GM12878 (cell line): ENCODE measurements at regions not wholly inside any gene's neighbourhood (a gene's known extent, or its start where the extent isn't known, plus 50 kb on each side); places are given as distances from the start of the nearest gene placed in this dataset.

ENCODE experiments used
- ATAC-seq: fragments of 200-7000 bp; cut with Tn5 transposase; 3 replicates; pipeline ENCODE4 v1.9.1; 2020; ENCODE audit warnings: mild to moderate bottlenecking, moderate library complexity
- BruUV-seq: library from RNA; stranded (reverse); fragments of 400-500 nt; replicated peaks from 2 replicates; lab custom pipeline; 2021; lab: Mats Ljungman, UMichigan
- CTCF ChIA-PET: fragments of 300-600 bp; sonication (Branson Sonifier 250); formaldehyde crosslinking; extraction: SDS; loops from one replicate; lab custom pipeline; 2021; ENCODE audit warnings: inconsistent platforms; lab: Yijun Ruan, JAX
- POLR2A ChIA-PET: fragments of 350-600 bp; formaldehyde crosslinking; extraction: SDS; loops from one replicate; lab custom pipeline; 2021; ENCODE audit warnings: inconsistent platforms; lab: Charles Lee
- RAD21 ChIA-PET: fragments of 300-600 bp; sonication (Branson Sonifier 250); formaldehyde crosslinking; loops from one replicate; lab custom pipeline; 2023; ENCODE audit warnings: antibody characterized with exemption; ENCODE audit not compliant: unreplicated experiment; lab: Charles Lee
- SMC1A ChIA-PET: fragments of 300-600 bp; sonication (Branson Sonifier 250); formaldehyde crosslinking; loops from one replicate; lab custom pipeline; 2023; ENCODE audit not compliant: unreplicated experiment, uncharacterized antibody; lab: Charles Lee
- DNase-seq: peaks from one replicate; pipeline ENCODE4 v3.0.0-alpha.2; 2011; ENCODE audit warnings: low read depth, low spot score
- FAIRE-seq: peaks from 3 replicates; lab custom pipeline; 2011; peaks lifted over from hg19 to GRCh38; lab: Jason Lieb, UNC
- H2AFZ ChIP-seq: 2 replicates; pipeline ENCODE4 v1.6.0; 2011; ENCODE audit warnings: low read depth, low read length, control low read depth; ENCODE audit not compliant: control insufficient read depth
- H3K27ac ChIP-seq: 2 replicates; pipeline ENCODE4 v1.5.1; 2011; ENCODE audit warnings: control low read depth; ENCODE audit not compliant: control insufficient read depth, insufficient read depth
- H3K27me3 ChIP-seq, 2 experiments: replicated peaks in 1 of 2; 2 replicates each; pipeline versions ENCODE4 v1.6.0 to v1.6.1; 2011; ENCODE audit warnings: low read length in 1 of 2; ENCODE audit not compliant: control insufficient read depth in 2 of 2, insufficient read depth in 2 of 2
- H3K36me3 ChIP-seq, 2 experiments: 2 replicates each; pipeline ENCODE4 v1.5.1; 2011; ENCODE audit warnings: low read length in 1 of 2; ENCODE audit not compliant: control insufficient read depth in 2 of 2, insufficient read depth in 2 of 2
- H3K4me1 ChIP-seq: 2 replicates; pipeline ENCODE4 v1.6.1; 2011; ENCODE audit warnings: mild to moderate bottlenecking, low read length, moderate library complexity, mixed read lengths; ENCODE audit not compliant: control insufficient read depth, insufficient read depth
- H3K4me2 ChIP-seq: 2 replicates; pipeline ENCODE4 v1.6.0; 2011; ENCODE audit warnings: control low read depth; ENCODE audit not compliant: control insufficient read depth, insufficient read depth
- H3K4me3 ChIP-seq: fragments of 200-600 bp; sonication (generic); 2 replicates; pipeline ENCODE4 v1.5.1; 2016
- H3K79me2 ChIP-seq: 2 replicates; pipeline ENCODE4 v1.6.0; 2011; ENCODE audit warnings: low read length; ENCODE audit not compliant: control insufficient read depth, insufficient read depth
- H3K9ac ChIP-seq: 2 replicates; pipeline ENCODE4 v1.8.0; 2011; ENCODE audit warnings: low read length, control low read depth, mixed read lengths; ENCODE audit not compliant: control insufficient read depth, insufficient read depth
- H3K9me3 ChIP-seq: replicated peaks from 3 replicates; pipeline ENCODE4 v1.5.1; 2011; ENCODE audit warnings: mild to moderate bottlenecking, low read length; ENCODE audit not compliant: control insufficient read depth, insufficient read depth
- H4K20me1 ChIP-seq: 2 replicates; pipeline ENCODE4 v1.6.0; 2011; ENCODE audit not compliant: control insufficient read depth, insufficient read depth
- GATAD2B ChIP-seq: fragments of 450-650 bp; conservative IDR thresholded peaks from 2 replicates; pipeline ENCODE4 v1.6.1; 2017; ENCODE audit warnings: low read depth, mild to moderate bottlenecking, moderate library complexity
- HDAC6 ChIP-seq: fragments of 200-600 bp; sonication (generic); IDR thresholded peaks from one replicate; pipeline ENCODE4 v1.8.0; 2017; ENCODE audit warnings: antibody characterized with exemption; ENCODE audit not compliant: unreplicated experiment
- HDGF ChIP-seq: fragments of 450-650 bp; IDR thresholded peaks from 2 replicates; pipeline ENCODE4 v1.6.1; 2016; ENCODE audit warnings: antibody characterized with exemption
- PAX8 ChIP-seq: fragments of 450-650 bp; IDR thresholded peaks from 2 replicates; pipeline ENCODE4 v1.6.1; 2017; ENCODE audit warnings: mild to moderate bottlenecking, moderate library complexity
- RBBP5 ChIP-seq: fragments of 200-600 bp; sonication (generic); conservative IDR thresholded peaks from 2 replicates; pipeline ENCODE4 v1.6.1; 2016
- RUNX3 ChIP-seq: IDR thresholded peaks from 2 replicates; pipeline ENCODE4 v1.6.1; 2012; ENCODE audit warnings: low read length, inconsistent platforms
- SMARCA5 ChIP-seq: fragments of 450-650 bp; IDR thresholded peaks from 2 replicates; pipeline ENCODE4 v1.6.1; 2017; ENCODE audit warnings: mild to moderate bottlenecking
- SP1 ChIP-seq: IDR thresholded peaks from one replicate; pipeline ENCODE4 v1.6.1; 2011; ENCODE audit warnings: low read depth, low read length
- ZNF217 ChIP-seq: fragments of 450-650 bp; IDR thresholded peaks from 2 replicates; pipeline ENCODE4 v1.6.1; 2017; ENCODE audit warnings: antibody characterized with exemption, mild to moderate bottlenecking
- ZNF384 ChIP-seq: IDR thresholded peaks from 2 replicates; pipeline ENCODE4 v1.6.1; 2012; ENCODE audit warnings: low read depth, mild to moderate bottlenecking, low read length, improper control_type of control experiment, borderline replicate concordance
- ZSCAN29 ChIP-seq: fragments of 450-650 bp; IDR thresholded peaks from 2 replicates; pipeline ENCODE4 v1.6.1; 2017; ENCODE audit warnings: mild to moderate bottlenecking, moderate library complexity
- in situ Hi-C: fragments of 300-500 bp; cut with MboI; formaldehyde crosslinking; loops from 9 replicates; pipeline ENCODE4 v1.14.3; 2018; ENCODE audit warnings: mixed read lengths
- intact Hi-C: fragments of 100-400 bp; cut with micrococcal nuclease; formaldehyde crosslinking; loops from one replicate; pipeline ENCODE4 v1.14.2; 2022; ENCODE audit not compliant: unreplicated experiment
- TF ChIP-seq, protein P1 (sequence below): IDR thresholded peaks from 2 replicates; pipeline ENCODE4 v1.6.1; 2011; ENCODE audit warnings: borderline replicate concordance, low read depth, mild to moderate bottlenecking, moderate library complexity, low read length; ENCODE audit not compliant: insufficient read depth, poor library complexity, severe bottlenecking

DNA sequence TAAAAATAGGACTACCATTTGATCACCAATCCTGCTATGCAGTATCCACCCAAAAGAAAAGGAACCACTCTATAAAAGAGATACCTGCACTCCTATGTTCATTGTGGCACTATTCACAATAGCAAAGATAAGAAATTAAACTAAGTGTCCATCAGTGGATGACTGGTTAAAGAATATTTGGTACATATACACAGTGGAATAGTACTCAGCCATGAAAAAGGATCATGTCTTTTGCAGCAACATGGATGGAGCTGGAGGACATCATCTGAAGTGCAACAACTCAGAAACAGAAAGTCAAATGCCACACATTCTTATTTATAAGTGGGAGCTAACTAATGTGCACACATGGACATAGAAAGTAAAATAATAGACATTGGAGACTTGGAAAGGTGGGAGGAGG is 116.4 kb downstream of the PFKFB3 start:
- H3K4me2 ChIP-seq = no peak overlapping the region
- no peaks in the 10 kb centered on the region for H3K36me3 ChIP-seq
- H3K79me2 ChIP-seq = no peaks in the 10 kb centered on the region
- no TSS peak for BruUV-seq
- ChIA-PET CTCF (interaction anchor here (1.1 kb wide), 1 partner anchor 187 kb away, joined by 3 read pairs; no protein-coding TSS in a partner anchor), POLR2A (interaction anchor here (1.6 kb wide), 1 partner anchor 22 kb away, joined by 7 read pairs; no protein-coding TSS in a partner anchor), RAD21 (interaction anchor here (0.6 to 1.7 kb wide), 3 partner anchors 18 to 134 kb away, joined by 5 to 7 read pairs (median 5); no protein-coding TSS in a partner anchor), SMC1A (interaction anchor here (0.6 to 2.3 kb wide), 6 partner anchors 10 to 88 kb away, joined by 3 to 10 read pairs (median 4); no protein-coding TSS in a partner anchor)
- intact Hi-C loops = no loop called here
- no peak for FAIRE-seq
- peaks cover 6% of the 10 kb centered on the region for H3K4me1 ChIP-seq
- peaks cover 2% of the 10 kb centered on the region; the same call in 2 of the 3 replicates for H3K9me3 ChIP-seq
- in situ Hi-C loops = no loop called here
- H3K27me3 ChIP-seq = no peaks in the 10 kb centered on the region
- H4K20me1 ChIP-seq = no peaks in the 10 kb centered on the region
- H3K9ac ChIP-seq = no peak overlapping the region
- TF ChIP-seq GATAD2B (no peak), SP1 (no peak), SMARCA5 (0 out of 2 replicates have a peak, but pooled peaks have one; percentile 44), ZNF384 (no peak), ZNF217 (peak; percentile 53; the same call in 1 of the 2 replicates), HDGF (no peak), RUNX3 (no peak), RBBP5 (no peak), ZSCAN29 (no peak), PAX8 (no peak), HDAC6 (no peak)
- TF ChIP-seq, protein P1, sequence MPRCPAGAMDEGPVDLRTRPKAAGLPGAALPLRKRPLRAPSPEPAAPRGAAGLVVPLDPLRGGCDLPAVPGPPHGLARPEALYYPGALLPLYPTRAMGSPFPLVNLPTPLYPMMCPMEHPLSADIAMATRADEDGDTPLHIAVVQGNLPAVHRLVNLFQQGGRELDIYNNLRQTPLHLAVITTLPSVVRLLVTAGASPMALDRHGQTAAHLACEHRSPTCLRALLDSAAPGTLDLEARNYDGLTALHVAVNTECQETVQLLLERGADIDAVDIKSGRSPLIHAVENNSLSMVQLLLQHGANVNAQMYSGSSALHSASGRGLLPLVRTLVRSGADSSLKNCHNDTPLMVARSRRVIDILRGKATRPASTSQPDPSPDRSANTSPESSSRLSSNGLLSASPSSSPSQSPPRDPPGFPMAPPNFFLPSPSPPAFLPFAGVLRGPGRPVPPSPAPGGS = no peak
- no peak overlapping the region for H3K4me3 ChIP-seq
- no peak overlapping the region for H3K27ac ChIP-seq
- no peak for ATAC-seq
- DNase-seq = no peak
- H2AFZ ChIP-seq = no peak overlapping the region
